ENCODE measurements at regions not wholly inside any gene's neighbourhood (a gene's known extent, or its start where the extent isn't known, plus 50 kb on each side); places are given as distances from the start of the nearest gene placed in this dataset.

- no peak for TF ChIP-seq CTCF (IDR thresholded peaks at IDR 0.05; ENCODE audit: control extremely low read depth in 1 of 3, insufficient read depth in 1 of 3, low read depth in 1 of 3, low read length in 3 of 3)
- TF ChIP-seq TAF1 (IDR thresholded peaks at IDR 0.05; ENCODE audit: low read depth, low read length): no peak
- no peak for TF ChIP-seq YY1 (IDR thresholded peaks at IDR 0.05; ENCODE audit: low read depth, low read length)
- no peak for TF ChIP-seq POLR2AphosphoS5 (IDR thresholded peaks at IDR 0.05; ENCODE audit: low read depth, low read length)
- TF ChIP-seq MAX (IDR thresholded peaks at IDR 0.05): no peak
- TF ChIP-seq CTBP2 (IDR thresholded peaks at IDR 0.05; ENCODE audit: borderline replicate concordance, insufficient read depth, insufficient read length, low read length): no peak
- TF ChIP-seq RXRA (IDR thresholded peaks at IDR 0.05; ENCODE audit: insufficient read depth, low read depth, low read length): no peak
- no peak for TF ChIP-seq PHF8 (conservative IDR thresholded peaks at IDR 0.05; ENCODE audit: low read depth, low read length)
- no peak for TF ChIP-seq TBP (IDR thresholded peaks at IDR 0.05; ENCODE audit: low read depth, low read length)
- no peak for TF ChIP-seq GABPA (IDR thresholded peaks at IDR 0.05; ENCODE audit: borderline replicate concordance, insufficient read depth, low read length)
- TF ChIP-seq EZH2 (IDR thresholded peaks at IDR 0.05; ENCODE audit: low read depth, low read length, severe bottlenecking): no peak
These were observed 402.7 kb upstream of the TNRC6C start for GRCh38 chr17:77555741-77556291.
